WTC11 (cell line): ENCODE measurements at regions not wholly inside any gene's neighbourhood (a gene's known extent, or its start where the extent isn't known, plus 50 kb on each side); places are given as distances from the start of the nearest gene placed in this dataset.

Experiments used
- ATAC-seq: fragments of 200-7000 bp; cut with Tn5 transposase; 2 replicates; pipeline ENCODE4 v1.10.0; 2021; ENCODE audit warnings: mild to moderate bottlenecking, moderate library complexity
- CTCF ChIA-PET: fragments of 300-600 bp; sonication (Branson Sonifier 250); formaldehyde crosslinking; loops from one replicate; lab custom pipeline; 2021; ENCODE audit warnings: antibody characterized with exemption; lab: Charles Lee
- POLR2A ChIA-PET: fragments of 350-600 bp; sonication (Branson Sonifier 250); formaldehyde crosslinking; loops from one replicate; lab custom pipeline; 2021; ENCODE audit warnings: antibody characterized with exemption; lab: Charles Lee
- DNase-seq: peaks from one replicate; pipeline ENCODE4 v3.0.0; 2021; ENCODE audit warnings: low spot score
- H3K27ac Mint-ChIP-seq: 2 replicates; pipeline ENCODE4 v1.8.0; 2021; ENCODE audit warnings: mixed read lengths
- H3K27me3 Mint-ChIP-seq: 2 replicates; pipeline ENCODE4 v1.8.0; 2021; ENCODE audit warnings: low read depth, mild to moderate bottlenecking, moderate library complexity, mixed read lengths
- H3K36me3 Mint-ChIP-seq: 2 replicates; pipeline ENCODE4 v1.8.0; 2021; ENCODE audit warnings: mixed read lengths
- H3K4me1 Mint-ChIP-seq: 2 replicates; pipeline ENCODE4 v1.8.0; 2022; ENCODE audit warnings: mixed read lengths
- H3K4me3 Mint-ChIP-seq: 2 replicates; pipeline ENCODE4 v1.8.0; 2021; ENCODE audit warnings: mild to moderate bottlenecking, moderate library complexity, mixed read lengths
- H3K9me3 Mint-ChIP-seq: 2 replicates; pipeline ENCODE4 v1.8.0; 2021; ENCODE audit warnings: mixed read lengths
- ATF2 ChIP-seq: sonication (generic); formaldehyde crosslinking; IDR thresholded peaks from 2 replicates; pipeline ENCODE4 v1.8.1; 2022; ENCODE audit warnings: low read depth, missing genetic modification reagents, borderline replicate concordance
- CREB1 ChIP-seq: sonication (generic); formaldehyde crosslinking; IDR thresholded peaks from 2 replicates; pipeline ENCODE4 v1.8.0; 2023; ENCODE audit warnings: mild to moderate bottlenecking, missing genetic modification reagents
- E2F5 ChIP-seq: sonication (generic); formaldehyde crosslinking; IDR thresholded peaks from 2 replicates; pipeline ENCODE4 v1.8.1; 2022; ENCODE audit warnings: mild to moderate bottlenecking, moderate library complexity, missing genetic modification reagents
- HMGXB4 ChIP-seq: sonication (generic); formaldehyde crosslinking; IDR thresholded peaks from 2 replicates; pipeline ENCODE4 v1.8.1; 2023; ENCODE audit warnings: mild to moderate bottlenecking, moderate library complexity, missing genetic modification reagents
- JUN ChIP-seq: sonication (generic); formaldehyde crosslinking; IDR thresholded peaks from 2 replicates; pipeline ENCODE4 v1.8.0; 2023; ENCODE audit warnings: mild to moderate bottlenecking, missing genetic modification reagents
- MAX ChIP-seq: sonication (generic); formaldehyde crosslinking; IDR thresholded peaks from 2 replicates; pipeline ENCODE4 v1.8.0; 2022; ENCODE audit warnings: mild to moderate bottlenecking, missing genetic modification reagents
- TEAD1 ChIP-seq: sonication (generic); formaldehyde crosslinking; IDR thresholded peaks from 2 replicates; pipeline ENCODE4 v1.8.0; 2022; ENCODE audit warnings: mild to moderate bottlenecking, missing genetic modification reagents
- ZNF232 ChIP-seq: sonication (generic); formaldehyde crosslinking; IDR thresholded peaks from 2 replicates; pipeline ENCODE4 v1.8.0; 2022; ENCODE audit warnings: mild to moderate bottlenecking, missing genetic modification reagents
- ZNF263 ChIP-seq: sonication (generic); formaldehyde crosslinking; IDR thresholded peaks from 2 replicates; pipeline ENCODE4 v1.8.1; 2022; ENCODE audit warnings: low read depth, mild to moderate bottlenecking, moderate library complexity, missing genetic modification reagents
- ZNF317 ChIP-seq: sonication (generic); formaldehyde crosslinking; IDR thresholded peaks from 2 replicates; pipeline ENCODE4 v1.8.1; 2023; ENCODE audit warnings: low read depth, mild to moderate bottlenecking, moderate library complexity, missing genetic modification reagents, borderline replicate concordance
- TF ChIP-seq, protein P1 (sequence below): sonication (generic); formaldehyde crosslinking; conservative IDR thresholded peaks from 2 replicates; pipeline ENCODE4 v1.8.1; 2022; ENCODE audit warnings: mild to moderate bottlenecking, missing genetic modification reagents

- ChIA-PET POLR2A (no interaction called here), CTCF (interaction anchor here (0.6 kb wide), 1 partner anchor 12 kb away, joined by 3 read pairs; no protein-coding TSS in a partner anchor)
- ATAC-seq (no peak), DNase-seq (no peak)
- H3K9me3 Mint-ChIP-seq = peaks cover 7% of the 10 kb centered on the region
- H3K4me3 Mint-ChIP-seq = no peak overlapping the region
- TF ChIP-seq ATF2 = no peak
- TF ChIP-seq E2F5 (CRISPR knock-in tag) = no peak
- H3K27me3 Mint-ChIP-seq = no peaks in the 10 kb centered on the region; the same call in 1 of the 2 replicates
- no peaks in the 10 kb centered on the region for H3K4me1 Mint-ChIP-seq
- no peak overlapping the region for H3K27ac Mint-ChIP-seq
- H3K36me3 Mint-ChIP-seq = 0 out of 2 replicates have a peak, but pooled peaks cover 3% of the 10 kb centered on the region
Measured at GRCh38 chr7:67843615-67844014, 847.0 kb downstream of the TYW1 start.

DNA sequence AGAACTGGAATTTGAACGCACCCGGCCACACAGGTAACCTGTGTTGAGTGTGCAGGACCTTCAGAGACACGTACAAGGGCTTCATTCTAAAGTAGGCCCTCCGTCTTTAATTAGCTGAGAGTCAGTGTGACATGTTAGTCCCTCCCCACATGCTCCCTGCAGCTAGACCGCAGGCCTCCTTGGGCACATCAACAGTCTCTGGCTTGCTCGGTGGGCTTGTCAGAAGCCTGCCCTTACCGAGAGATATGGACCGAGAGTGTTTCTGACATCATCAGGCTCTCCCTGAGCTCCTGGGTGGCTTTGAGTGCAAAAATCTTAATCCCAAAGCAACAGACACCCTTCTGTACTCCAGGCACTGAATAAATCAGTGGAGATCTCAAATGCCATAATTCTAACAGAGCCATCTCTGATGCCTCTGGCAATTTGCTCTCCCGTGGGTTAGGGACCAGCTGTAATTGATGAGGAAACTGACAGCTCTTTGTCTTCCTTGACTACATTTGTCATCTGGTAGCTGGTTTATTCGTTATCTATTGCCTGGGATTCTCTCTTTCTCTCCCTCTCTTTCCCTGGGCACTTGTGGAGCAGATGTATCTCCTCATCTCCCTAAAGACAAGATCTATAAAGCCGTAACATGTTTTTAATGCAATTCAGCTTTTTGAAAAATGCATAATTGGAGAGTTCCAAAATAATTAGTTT, 850.6 kb downstream of the TYW1 start:
- Mint-ChIP-seq H3K27me3 (no peaks in the 10 kb centered on the region; the same call in 1 of the 2 replicates), H3K27ac (no peak overlapping the region), H3K36me3 (no peaks in the 10 kb centered on the region), H3K4me1 (no peaks in the 10 kb centered on the region), H3K9me3 (peaks cover 11% of the 10 kb centered on the region), H3K4me3 (no peak overlapping the region)
- TF ChIP-seq CREB1 (CRISPR knock-in tag) (no peak), ZNF263 (CRISPR knock-in tag) (no peak), TEAD1 (CRISPR knock-in tag) (no peak)
- TF ChIP-seq, protein P1, sequence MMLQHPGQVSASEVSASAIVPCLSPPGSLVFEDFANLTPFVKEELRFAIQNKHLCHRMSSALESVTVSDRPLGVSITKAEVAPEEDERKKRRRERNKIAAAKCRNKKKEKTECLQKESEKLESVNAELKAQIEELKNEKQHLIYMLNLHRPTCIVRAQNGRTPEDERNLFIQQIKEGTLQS (CRISPR knock-in tag) = no peak
- CTCF ChIA-PET = no interaction called here
- DNase-seq = no peak
- ATAC-seq = no peak
- POLR2A ChIA-PET = no interaction called here

- ChIA-PET CTCF (no interaction called here), POLR2A (no interaction called here)
- no peak for DNase-seq
- Mint-ChIP-seq H3K27me3 (no peaks in the 10 kb centered on the region), H3K36me3 (no peaks in the 10 kb centered on the region), H3K4me3 (no peak overlapping the region), H3K9me3 (peaks cover 14% of the 10 kb centered on the region), H3K27ac (no peak overlapping the region; the same call in 1 of the 2 replicates), H3K4me1 (peaks cover 7% of the 10 kb centered on the region; the same call in 1 of the 2 replicates)
- ATAC-seq = no peak
- TF ChIP-seq JUN (CRISPR knock-in tag) = no peak
- TF ChIP-seq ZNF317 (CRISPR knock-in tag) = no peak
- no peak for TF ChIP-seq MAX (CRISPR knock-in tag)
- TF ChIP-seq HMGXB4 (CRISPR knock-in tag) = no peak
- no peak for TF ChIP-seq ZNF232 (CRISPR knock-in tag)
- TF ChIP-seq E2F5 (CRISPR knock-in tag) = no peak
Measured at GRCh38 chr7:67854221-67855178, 857.9 kb downstream of the TYW1 start.
